K562 (cell line): ENCODE measurements at regions not wholly inside any gene's neighbourhood (a gene's known extent, or its start where the extent isn't known, plus 50 kb on each side); places are given as distances from the start of the nearest gene placed in this dataset.

Experiments used
- ATAC-seq: fragments of 200-7000 bp; cut with Tn5 transposase; 3 replicates; pipeline ENCODE4 v1.9.1; 2020; ENCODE audit warnings: moderate library complexity
- BruUV-seq: library from RNA; stranded (reverse); fragments of 400-500 nt; replicated peaks from 2 replicates; lab custom pipeline; 2021; lab: Mats Ljungman, UMichigan
- CTCF ChIA-PET: fragments of 300-600 bp; formaldehyde crosslinking; extraction: SDS; loops from one replicate; lab custom pipeline; 2021; ENCODE audit warnings: low intra/inter-chr PET ratio; lab: Yijun Ruan, JAX
- POLR2A ChIA-PET: fragments of 300-600, 350-650 bp; sonication (Branson Sonifier 250); formaldehyde crosslinking; extraction: SDS; loops from one replicate; lab custom pipeline; 2021; ENCODE audit warnings: antibody characterized with exemption, inconsistent platforms; lab: Yijun Ruan, JAX
- DNase-seq, 4 experiments: peaks; one replicate each; pipeline versions ENCODE4 v3.0.0 to v3.0.0-alpha.2; 2011 to 2018; ENCODE audit warnings: low spot score in 3 of 4, mixed read lengths in 3 of 4; ENCODE audit errors: extremely low read depth in 1 of 4
- FAIRE-seq: peaks from 2 replicates; lab custom pipeline; 2011; peaks lifted over from hg19 to GRCh38; lab: Jason Lieb, UNC
- H2AFZ ChIP-seq: 2 replicates; pipeline ENCODE4 v1.6.0; 2011; ENCODE audit warnings: low read depth, low read length, control low read depth, inconsistent platforms
- H3K27ac ChIP-seq: fragments of 200-600 bp; 3 replicates; pipeline ENCODE4 v1.8.0; 2011; ENCODE audit warnings: low read depth, mild to moderate bottlenecking, control low read depth, inconsistent platforms, low read length, moderate library complexity, mixed read lengths; ENCODE audit errors: extremely low read depth
- H3K27me3 ChIP-seq, 2 experiments: fragments of 300-600 bp in 1 of 2; 2 replicates in 1 of 2; 3 replicates in 1 of 2; pipeline versions ENCODE4 v1.6.0 to v1.8.0; 2011; ENCODE audit warnings: inconsistent platforms in 2 of 2, low read length in 2 of 2, mild to moderate bottlenecking in 1 of 2, mixed read lengths in 1 of 2, moderate library complexity in 1 of 2; ENCODE audit not compliant: control insufficient read depth in 2 of 2, insufficient read depth in 2 of 2
- H3K36me3 ChIP-seq: fragments of 300-600 bp; 3 replicates; pipeline ENCODE4 v1.8.0; 2011; ENCODE audit warnings: mild to moderate bottlenecking, low read length, inconsistent platforms; ENCODE audit not compliant: control insufficient read depth, insufficient read depth
- H3K4me1 ChIP-seq, 2 experiments: fragments of 200-600 bp in 1 of 2; replicated peaks in 1 of 2; 2 replicates in 1 of 2; 3 replicates in 1 of 2; pipeline versions ENCODE4 v1.5.1 to v1.8.0; 2011; ENCODE audit warnings: inconsistent platforms in 2 of 2, low read length in 2 of 2, mild to moderate bottlenecking in 1 of 2, mixed read lengths in 1 of 2, moderate library complexity in 1 of 2; ENCODE audit not compliant: control insufficient read depth in 2 of 2, insufficient read depth in 2 of 2
- H3K4me2 ChIP-seq: 2 replicates; pipeline ENCODE4 v1.6.1; 2011; ENCODE audit warnings: low read length, control low read depth, inconsistent platforms, mixed read lengths; ENCODE audit not compliant: insufficient read depth
- H3K4me3 ChIP-seq: fragments of 200-600 bp; sonication (generic), shearing (Covaris generic); 2 replicates; pipeline ENCODE4 v1.5.1; 2016; ENCODE audit warnings: control low read depth, inconsistent platforms
- H3K79me2 ChIP-seq: fragments of 200-600 bp; 3 replicates; pipeline ENCODE4 v1.8.0; 2011; ENCODE audit warnings: low read length, inconsistent platforms; ENCODE audit not compliant: control insufficient read depth, insufficient read depth
- H3K9ac ChIP-seq, 2 experiments: 2 replicates each; pipeline versions ENCODE4 v1.6.0 to v1.6.1; 2011; ENCODE audit warnings: low read depth in 2 of 2, low read length in 2 of 2, control low read depth in 1 of 2, inconsistent platforms in 1 of 2, mild to moderate bottlenecking in 1 of 2, mixed read lengths in 1 of 2; ENCODE audit not compliant: insufficient read depth in 1 of 2
- H3K9me1 ChIP-seq: one replicate; pipeline ENCODE4 v1.6.0; 2011; ENCODE audit warnings: inconsistent platforms, mild to moderate bottlenecking, low read length, moderate library complexity; ENCODE audit not compliant: control insufficient read depth, insufficient read depth
- H3K9me3 ChIP-seq: replicated peaks from 2 replicates; pipeline ENCODE4 v1.5.1; 2011; ENCODE audit warnings: low read depth, low read length, inconsistent platforms; ENCODE audit not compliant: control insufficient read depth, insufficient read depth
- H4K20me1 ChIP-seq: replicated peaks from 2 replicates; pipeline ENCODE4 v1.6.1; 2011; ENCODE audit warnings: low read length, inconsistent platforms, mixed read lengths; ENCODE audit not compliant: control insufficient read depth, insufficient read depth
- ADNP ChIP-seq: fragments of 200-800 bp; sonication (Bioruptor generic); IDR thresholded peaks from 2 replicates; pipeline ENCODE4 v1.6.1; 2016; ENCODE audit warnings: missing genetic modification characterization, missing compliant biosample characterization
- E2F6 ChIP-seq, 2 experiments: IDR thresholded peaks; 2 replicates each; pipeline ENCODE4 v1.6.1; 2011; ENCODE audit warnings: borderline replicate concordance in 1 of 2, control low read depth in 1 of 2, low read depth in 1 of 2, low read length in 1 of 2, mild to moderate bottlenecking in 1 of 2, mixed read lengths in 1 of 2, moderate library complexity in 1 of 2; ENCODE audit not compliant: insufficient read depth in 1 of 2, insufficient read length in 1 of 2, poor library complexity in 1 of 2, severe bottlenecking in 1 of 2; ENCODE audit errors: extremely low read depth in 1 of 2
- HDAC8 ChIP-seq: fragments of 450-650 bp; IDR thresholded peaks from 2 replicates; pipeline ENCODE4 v1.6.1; 2016; ENCODE audit warnings: mild to moderate bottlenecking, missing genetic modification characterization, moderate library complexity, missing compliant biosample characterization
- MNT ChIP-seq, 2 experiments: fragments of 450-650 bp; conservative IDR thresholded peaks; 2 replicates each; pipeline ENCODE4 v1.6.1; 2017; ENCODE audit warnings: mild to moderate bottlenecking in 2 of 2, moderate library complexity in 2 of 2
- MXD1 ChIP-seq: fragments of 250-450 bp; sonication (Bioruptor Pico); IDR thresholded peaks from 2 replicates; pipeline ENCODE4 v1.8.0; 2021; ENCODE audit warnings: borderline replicate concordance, mild to moderate bottlenecking, moderate library complexity; ENCODE audit not compliant: poor library complexity, severe bottlenecking
- NCOR1 ChIP-seq: fragments of 450-650 bp; IDR thresholded peaks from 2 replicates; pipeline ENCODE4 v1.6.1; 2016; ENCODE audit warnings: mild to moderate bottlenecking, moderate library complexity
- PHB2 ChIP-seq: fragments of 450-650 bp; IDR thresholded peaks from 2 replicates; pipeline ENCODE4 v1.6.1; 2017; ENCODE audit warnings: low read depth
- PHF8 ChIP-seq: fragments of 200-600 bp; sonication (generic); IDR thresholded peaks from 2 replicates; pipeline ENCODE4 v1.6.1; 2012; ENCODE audit warnings: mixed run types, mild to moderate bottlenecking, inconsistent platforms, low read length, moderate library complexity, borderline replicate concordance
- RFX1 ChIP-seq: fragments of 450-650 bp; IDR thresholded peaks from 2 replicates; pipeline ENCODE4 v1.6.1; 2016; ENCODE audit warnings: mild to moderate bottlenecking, moderate library complexity
- SAFB2 ChIP-seq: fragments of 200-400 bp; formaldehyde crosslinking; IDR thresholded peaks from 2 replicates; pipeline ENCODE4 v1.6.1; 2018; ENCODE audit warnings: borderline replicate concordance, low read length, low read depth, moderate library complexity; ENCODE audit not compliant: severe bottlenecking
- SRSF3 ChIP-seq: fragments of 200-400 bp; formaldehyde crosslinking; IDR thresholded peaks from 2 replicates; pipeline ENCODE4 v1.6.1; 2016; ENCODE audit warnings: mild to moderate bottlenecking, low read length, moderate library complexity; ENCODE audit not compliant: insufficient read depth
- TEAD4 ChIP-seq, 2 experiments: sonication (generic) in 1 of 2; formaldehyde crosslinking in 1 of 2; IDR thresholded peaks; 2 replicates each; pipeline versions ENCODE4 v1.6.1 to v1.8.0; 2012 to 2022; ENCODE audit warnings: borderline replicate concordance in 1 of 2, inconsistent platforms in 1 of 2, low read length in 1 of 2, mild to moderate bottlenecking in 1 of 2, missing genetic modification reagents in 1 of 2
- TFE3 ChIP-seq: fragments of 450-650 bp; formaldehyde crosslinking; IDR thresholded peaks from 2 replicates; pipeline ENCODE4 v1.4.0; 2020; ENCODE audit warnings: mild to moderate bottlenecking, mixed read lengths
- ZNF511 ChIP-seq: sonication (generic); formaldehyde crosslinking; IDR thresholded peaks from 2 replicates; pipeline ENCODE4 v1.8.0; 2022; ENCODE audit warnings: mild to moderate bottlenecking, missing genetic modification reagents
- ZNF785 ChIP-seq: fragments of 250-450 bp; sonication (Bioruptor Pico); IDR thresholded peaks from 2 replicates; pipeline ENCODE4 v1.4.0; 2020; ENCODE audit warnings: mild to moderate bottlenecking
- WGBS: fragments of 100-300 bp; shearing (Covaris generic); methylation state at CpG from one replicate; pipeline ENCODE4 v1.1.6; 2016; ENCODE audit warnings: low coverage, mixed read lengths; ENCODE audit not compliant: insufficient coverage; ENCODE audit errors: missing lambda C conversion rate; 5-methylcytosine and 5-hydroxymethylcytosine counted together
- in situ Hi-C: fragments of 300-500 bp; cut with MboI; formaldehyde crosslinking; loops from 4 replicates; pipeline ENCODE4 v1.15.0; 2018; ENCODE audit warnings: inconsistent platforms, mixed read lengths
- intact Hi-C: fragments of 100-400 bp; cut with micrococcal nuclease; formaldehyde crosslinking; loops from 2 replicates; pipeline ENCODE4 v1.14.2; 2022

GRCh38 chr2:6679471-6679870, 186.2 kb downstream of the CMPK2 start (continued):
- TF ChIP-seq TFE3 (CRISPR knock-in tag), result no peak

GRCh38 chr2:6683516-6683915, 182.2 kb downstream of the CMPK2 start:
- 2% methylated on average over 3 of the region's 3 CpGs for WGBS
- Histone ChIP-seq H3K79me2 (no peaks in the 10 kb centered on the region), H3K36me3 (no peaks in the 10 kb centered on the region), H4K20me1 (no peaks in the 10 kb centered on the region), H3K4me1 (no peaks in the 10 kb centered on the region), H3K9me3 (no peaks in the 10 kb centered on the region), H3K9ac (no peak overlapping the region), H3K4me2 (no peak overlapping the region), H3K4me3 (no peak overlapping the region), H3K9me1 (no peaks in the 10 kb centered on the region), H3K27ac (no peak overlapping the region), H3K27me3 (no peaks in the 10 kb centered on the region; a peak in 1 of 5 replicates), H2AFZ (no peak overlapping the region)
- ATAC-seq (no peak), FAIRE-seq (no peak), DNase-seq (no peak)
- CTCF ChIA-PET, result no interaction called here
- BruUV-seq, result no TSS peak
- intact Hi-C loops, result no loop called here
- POLR2A ChIA-PET, result interaction anchor here (0.7 kb wide), 1 partner anchor 12 kb away, joined by 4 read pairs; no protein-coding TSS in a partner anchor
- in situ Hi-C loops, result no loop called here
- no peak for TF ChIP-seq HDAC8
- TF ChIP-seq PHB2, result no peak
- TF ChIP-seq NCOR1, result no peak
- no peak for TF ChIP-seq TEAD4 (IDR thresholded peaks at IDR 0.05; ENCODE audit: low read length)
- no peak for TF ChIP-seq TEAD4 (CRISPR knock-in tag; IDR thresholded peaks at IDR 0.05; ENCODE audit: borderline replicate concordance)
- TF ChIP-seq ADNP (tag), result no peak
- no peak for TF ChIP-seq ZNF511 (CRISPR knock-in tag)
- TF ChIP-seq PHF8, result no peak
- TF ChIP-seq MXD1 (CRISPR knock-in tag), result no peak
- TF ChIP-seq SAFB2, result no peak
- TF ChIP-seq MNT (conservative IDR thresholded peaks at IDR 0.05), result no peak
- no peak for TF ChIP-seq E2F6 (IDR thresholded peaks at IDR 0.05; ENCODE audit: borderline replicate concordance in 1 of 2, extremely low read depth in 1 of 2, insufficient read depth in 1 of 2, insufficient read length in 1 of 2, low read depth in 1 of 2, low read length in 1 of 2, poor library complexity in 1 of 2, severe bottlenecking in 1 of 2)
- no peak for TF ChIP-seq RFX1
- TF ChIP-seq SRSF3, result no peak
- no peak for TF ChIP-seq ZNF785
